GM19238 (cell line): ENCODE measurements at regions not wholly inside any gene's neighbourhood (a gene's known extent, or its start where the extent isn't known, plus 50 kb on each side); places are given as distances from the start of the nearest gene placed in this dataset.
"Not testable (repeated sequence)": the region's sequence is repeated elsewhere in the genome, so short reads cannot be mapped to it uniquely, and the experiment has no call there.

Experiments
- DNase-seq: peaks from one replicate; pipeline ENCODE4 v3.0.0; 2011; ENCODE audit warnings: low spot score; ENCODE audit not compliant: insufficient read length

- DNase-seq, result no peak
These were observed 318.3 kb downstream of the FOXO1 start for GRCh38 chr13:40348096-40348679.

GRCh38 chr13:40350283-40350992 lies 316.0 kb downstream of the FOXO1 start:
- DNase-seq, result no peak

- no peak for DNase-seq
These were observed 314.7 kb downstream of the FOXO1 start for GRCh38 chr13:40351537-40352379.

- DNase-seq, result no peak
These were observed 314.1 kb downstream of the FOXO1 start for GRCh38 chr13:40352380-40352778.

DNA sequence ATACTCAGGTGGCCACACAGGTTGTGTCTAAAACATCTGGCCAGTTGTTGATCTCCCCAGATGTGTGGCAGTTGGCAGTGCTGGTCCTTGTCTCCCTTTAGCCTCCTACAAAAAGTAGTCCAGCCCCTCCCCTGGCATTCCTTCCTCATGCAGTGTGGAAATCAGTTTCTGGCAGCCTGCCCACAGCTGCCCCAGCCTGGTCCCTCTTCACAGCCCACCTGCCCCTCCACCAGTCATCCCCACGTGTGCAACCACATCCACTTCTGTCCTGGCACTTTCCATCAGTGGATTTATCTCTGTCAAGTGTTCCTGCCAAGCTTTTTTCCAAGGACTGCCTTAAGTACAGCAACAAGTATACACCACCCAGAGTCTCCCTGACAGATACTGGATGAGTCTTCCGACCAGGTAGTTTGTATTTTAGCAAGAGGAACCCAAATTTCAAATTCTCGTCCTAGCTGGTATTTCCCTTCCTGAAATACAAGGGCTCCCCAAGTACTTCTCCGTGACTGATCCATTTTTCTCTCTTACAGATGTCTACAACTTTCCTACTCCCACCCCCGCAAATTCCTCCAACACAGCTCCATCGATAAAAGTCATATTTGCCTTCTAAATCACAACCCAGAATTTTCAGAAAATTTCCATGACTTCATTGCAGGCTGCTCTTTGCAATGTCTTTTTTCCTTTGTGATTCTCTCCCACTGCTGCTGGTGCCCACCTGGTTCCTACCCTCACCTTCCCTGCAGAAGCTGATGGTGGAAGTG lies 313.5 kb downstream of the FOXO1 start:
- DNase-seq, result no peak

DNA sequence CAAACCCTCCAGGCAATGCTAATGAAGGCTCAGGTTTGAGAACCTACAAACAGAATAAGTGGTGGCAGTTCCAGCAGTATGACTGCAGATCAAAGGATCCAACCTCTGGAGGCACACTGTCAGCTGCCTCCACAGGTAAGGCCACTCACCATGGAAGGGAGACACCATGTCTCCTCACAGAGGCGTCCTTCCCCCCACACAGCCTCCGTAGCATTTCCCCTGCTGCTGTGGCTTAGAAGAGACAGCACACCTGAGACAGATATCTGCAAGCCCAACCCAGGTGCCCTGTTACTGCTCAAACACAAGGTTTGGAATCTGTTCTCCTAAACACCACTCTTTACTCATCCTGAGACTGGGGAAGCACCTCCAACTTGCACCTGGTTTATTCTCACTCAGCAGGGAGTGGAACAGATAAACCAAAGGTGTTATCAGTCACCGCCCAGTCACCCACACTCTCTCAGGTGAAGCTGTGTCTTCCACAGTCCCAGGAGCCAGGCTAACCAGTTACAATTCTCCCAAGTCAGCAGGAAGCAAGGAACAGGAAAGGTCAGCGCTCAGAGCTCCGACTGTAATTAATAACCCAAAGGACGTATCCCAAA lies 311.2 kb downstream of the FOXO1 start:
- DNase-seq, result no peak

GRCh38 chr13:40356011-40356410 lies 310.4 kb downstream of the FOXO1 start:
- no peak for DNase-seq

GRCh38 chr13:40356458-40356857 lies 310.0 kb downstream of the FOXO1 start:
- not testable (repeated sequence) for DNase-seq

DNA sequence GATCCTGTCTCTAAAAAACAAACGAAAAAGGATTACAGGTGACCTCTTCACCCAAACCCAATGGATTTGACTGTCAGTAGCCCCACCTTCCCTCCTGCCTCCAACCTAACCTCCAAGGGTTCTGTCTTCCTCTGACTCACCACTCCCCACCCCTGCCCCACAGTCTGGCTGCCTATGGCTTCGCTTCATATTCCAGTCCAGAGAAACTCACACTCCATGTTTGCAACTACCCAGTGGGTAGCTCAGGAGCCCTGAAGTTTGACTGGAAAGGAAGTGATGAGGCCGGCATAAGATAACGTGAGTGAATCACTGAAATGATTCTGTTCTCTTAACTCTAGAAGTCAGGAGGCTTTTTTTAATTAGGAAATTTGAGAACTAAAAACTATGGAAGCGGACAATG lies 303.9 kb downstream of the FOXO1 start:
- no peak for DNase-seq

GRCh38 chr13:40363653-40364052 lies 302.8 kb downstream of the FOXO1 start:
- no peak for DNase-seq

GRCh38 chr13:40366119-40366518 lies 300.3 kb downstream of the FOXO1 start:
- no peak for DNase-seq

GRCh38 chr13:40368127-40368891 lies 298.1 kb downstream of the FOXO1 start:
- DNase-seq, result no peak

GRCh38 chr13:40370661-40371060 lies 295.8 kb downstream of the FOXO1 start:
- no peak for DNase-seq

GRCh38 chr13:40371531-40372125 lies 294.8 kb downstream of the FOXO1 start:
- no peak for DNase-seq

GRCh38 chr13:40373608-40374007 lies 292.8 kb downstream of the FOXO1 start:
- DNase-seq, result not testable (repeated sequence)

DNA sequence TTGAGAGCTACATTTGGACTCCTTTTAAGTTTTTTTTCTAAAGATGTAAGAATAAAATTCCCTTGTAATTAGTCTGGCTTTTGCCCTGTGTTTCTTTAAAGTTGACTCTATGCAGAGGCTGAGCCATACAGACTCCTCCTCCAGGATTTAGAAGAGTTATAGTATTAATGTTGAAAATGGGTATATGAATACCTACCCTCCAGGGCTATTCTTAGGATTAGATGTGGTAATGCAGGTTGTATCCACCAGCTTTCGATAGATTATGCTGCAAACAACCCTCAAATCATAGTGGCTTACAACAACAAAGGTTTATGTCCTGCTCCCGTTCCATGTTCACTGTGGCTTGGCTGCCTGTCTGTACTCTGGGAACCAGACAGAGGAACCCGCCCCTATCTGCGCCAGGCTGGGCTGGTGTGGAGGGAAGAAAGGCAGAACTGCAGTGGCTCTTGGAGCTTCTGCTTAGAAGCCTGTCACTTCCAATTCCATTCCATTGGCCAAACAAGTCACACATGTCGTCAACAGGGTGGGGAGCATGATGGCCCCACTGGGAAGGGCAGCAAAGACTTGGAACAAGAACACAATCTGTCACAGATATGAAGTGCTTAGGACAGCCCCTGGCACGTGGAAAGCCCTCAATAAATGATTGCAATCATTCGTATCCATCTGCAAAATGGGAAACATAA lies 290.8 kb downstream of the FOXO1 start:
- DNase-seq, result no peak

- DNase-seq, result no peak
These were observed 290.1 kb downstream of the FOXO1 start for GRCh38 chr13:40376296-40376849.

DNA sequence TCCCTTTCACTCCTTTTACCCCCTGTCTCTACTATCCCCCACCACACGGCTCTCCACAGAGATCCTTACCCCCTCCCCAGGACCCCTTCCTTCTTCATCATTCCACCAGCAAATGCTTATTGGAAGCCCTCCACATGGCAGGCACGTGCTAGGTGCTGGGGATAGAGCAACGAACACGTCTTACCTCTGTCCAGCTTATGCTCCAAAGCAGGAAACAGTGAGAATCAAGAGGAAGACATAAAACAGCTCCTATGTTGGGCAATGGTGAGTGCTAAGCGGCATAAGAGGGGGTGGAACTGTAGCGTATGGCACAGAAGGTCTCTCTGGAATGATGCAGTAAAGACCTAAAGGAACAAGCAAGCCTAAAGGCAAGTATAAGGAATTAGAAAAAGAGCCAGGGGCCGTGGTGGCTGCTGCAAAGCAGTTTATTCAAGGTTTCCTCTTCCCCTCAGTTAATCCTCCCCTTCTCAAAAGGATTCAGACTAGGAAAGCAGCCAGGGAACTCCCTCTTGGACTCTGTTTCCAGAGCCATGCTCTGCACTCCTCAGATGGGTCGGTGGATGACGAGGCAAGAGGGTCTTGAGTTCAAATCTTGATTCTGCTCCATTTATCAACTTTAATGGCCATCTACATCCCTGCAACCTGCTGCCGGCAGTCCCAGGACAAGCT lies 289.4 kb downstream of the FOXO1 start:
- no peak for DNase-seq

GRCh38 chr13:40377783-40378182 lies 288.7 kb downstream of the FOXO1 start:
- no peak for DNase-seq
